ENCODE measurements at regions not wholly inside any gene's neighbourhood (a gene's known extent, or its start where the extent isn't known, plus 50 kb on each side); places are given as distances from the start of the nearest gene placed in this dataset.
"Not testable (repeated sequence)": the region's sequence is repeated elsewhere in the genome, so short reads cannot be mapped to it uniquely, and the experiment has no call there.

- no peak for DNase-seq (ENCODE audit: low spot score)
Observed at GRCh38 chr5:154702477-154702876, 52.7 kb upstream of the LARP1 start.

GRCh38 chr5:154701725-154702124 is 53.5 kb upstream of the LARP1 start:
- not testable (repeated sequence) for DNase-seq (ENCODE audit: low spot score)

- no peak for DNase-seq (ENCODE audit: low spot score)
Observed at GRCh38 chr5:154701181-154701580, 54.0 kb upstream of the LARP1 start.

- DNase-seq (ENCODE audit: low spot score), result not testable (repeated sequence)
Observed at GRCh38 chr5:154700289-154700928, 54.8 kb upstream of the LARP1 start.

GRCh38 chr5:154698763-154699162 is 56.4 kb upstream of the LARP1 start:
- no peak for DNase-seq (ENCODE audit: low spot score)

- DNase-seq (ENCODE audit: low spot score), result no peak
Observed at GRCh38 chr5:154697371-154697770, 57.8 kb upstream of the LARP1 start.

- no peak for DNase-seq (ENCODE audit: low spot score)
Observed at GRCh38 chr5:154696891-154697290, 58.3 kb upstream of the LARP1 start.

GRCh38 chr5:154694159-154694558 is 61.0 kb upstream of the LARP1 start:
- no peak for DNase-seq (ENCODE audit: low spot score)

- DNase-seq (ENCODE audit: low spot score), result no peak
Observed at GRCh38 chr5:154690488-154690887, 64.7 kb upstream of the LARP1 start.

GRCh38 chr5:154686490-154686889 is 68.7 kb upstream of the LARP1 start:
- DNase-seq (ENCODE audit: low spot score), result no peak

- no peak for DNase-seq (ENCODE audit: low spot score)
Observed at GRCh38 chr5:154683101-154683880, 71.9 kb upstream of the LARP1 start.

- no peak for DNase-seq (ENCODE audit: low spot score)
Observed at GRCh38 chr5:154679501-154679900, 75.7 kb upstream of the LARP1 start.

GRCh38 chr5:154677921-154678320 is 77.3 kb upstream of the LARP1 start:
- DNase-seq (ENCODE audit: low spot score), result no peak

GRCh38 chr5:154676508-154676907 is 78.7 kb upstream of the LARP1 start:
- no peak for DNase-seq (ENCODE audit: low spot score)

- DNase-seq (ENCODE audit: low spot score), result no peak
Observed at GRCh38 chr5:154674029-154674428, 81.1 kb upstream of the LARP1 start.

- no peak for DNase-seq (ENCODE audit: low spot score)
Observed at GRCh38 chr5:154673506-154673905, 81.7 kb upstream of the LARP1 start.

- DNase-seq (ENCODE audit: low spot score), result not testable (repeated sequence)
Observed at GRCh38 chr5:154669913-154670312, 85.3 kb upstream of the LARP1 start.

GRCh38 chr5:154669402-154669801 is 85.8 kb upstream of the LARP1 start:
- DNase-seq (ENCODE audit: low spot score), result no peak

GRCh38 chr5:154664869-154665268 is 90.3 kb upstream of the LARP1 start:
- DNase-seq (ENCODE audit: low spot score), result no peak

- no peak for DNase-seq (ENCODE audit: low spot score)
Observed at GRCh38 chr5:154663424-154663823, 91.8 kb upstream of the LARP1 start.

GRCh38 chr5:154654486-154655371 is 100.4 kb upstream of the LARP1 start:
- no peak for DNase-seq (ENCODE audit: low spot score)

GRCh38 chr5:154653764-154654485 is 101.3 kb upstream of the LARP1 start:
- no peak for DNase-seq (ENCODE audit: low spot score)
